ENCODE measurements at regions not wholly inside any gene's neighbourhood (a gene's known extent, or its start where the extent isn't known, plus 50 kb on each side); places are given as distances from the start of the nearest gene placed in this dataset.

- no peak for TF ChIP-seq POLR2A (IDR thresholded peaks at IDR 0.05; ENCODE audit: low read length)
- TF ChIP-seq GATA1 (IDR thresholded peaks at IDR 0.05; ENCODE audit: low read depth, low read length), result no peak
These were observed 108.6 kb upstream of the NYAP2 start for GRCh38 chr2:225290757-225291400.
